ENCODE measurements at regions not wholly inside any gene's neighbourhood (a gene's known extent, or its start where the extent isn't known, plus 50 kb on each side); places are given as distances from the start of the nearest gene placed in this dataset.
"Not testable (repeated sequence)": the region's sequence is repeated elsewhere in the genome, so short reads cannot be mapped to it uniquely, and the experiment has no call there.

DNA sequence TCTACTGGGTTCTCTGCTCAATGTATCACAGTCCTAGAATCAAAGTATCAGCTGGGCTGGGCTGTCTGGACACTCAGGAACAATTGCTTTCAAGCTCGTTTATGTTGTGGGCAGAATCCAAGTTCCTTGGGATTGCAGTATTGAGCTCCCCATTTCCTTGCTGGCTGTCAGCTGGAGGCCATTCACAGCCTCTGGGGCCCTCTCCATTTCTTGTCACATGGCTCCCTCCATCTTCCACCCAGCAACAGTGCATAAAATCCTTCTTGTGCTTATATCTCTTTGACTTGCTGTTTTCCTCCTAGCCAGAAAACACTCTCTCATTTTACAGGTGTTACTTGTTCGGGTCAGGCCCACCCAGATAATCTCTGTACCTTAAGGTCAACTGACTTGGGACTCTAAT is 363.5 kb downstream of the IGSF11 start:
- Histone ChIP-seq H3K4me1 (ENCODE audit: low read length) (no peaks in the 10 kb centered on the region), H4K20me1 (ENCODE audit: insufficient read depth, low read length) (no peaks in the 10 kb centered on the region), H3K9ac (ENCODE audit: low read length) (no peak overlapping the region), H3K9me2 (replicated peaks; ENCODE audit: insufficient read depth, low read length) (no peaks in the 10 kb centered on the region), H3K4me3 (ENCODE audit: low read length) (no peak overlapping the region), H3K27me3 (replicated peaks; ENCODE audit: insufficient read depth, low read length) (no peaks in the 10 kb centered on the region), H3F3A (ENCODE audit: insufficient read depth, low read length) (no peaks in the 10 kb centered on the region), H3K4me2 (ENCODE audit: low read depth, low read length) (no peak overlapping the region), H3K27ac (ENCODE audit: low read length) (no peak overlapping the region), H3K79me2 (ENCODE audit: low read length) (no peaks in the 10 kb centered on the region), H2AFZ (ENCODE audit: low read length) (no peak overlapping the region), H3K36me3 (replicated peaks; ENCODE audit: insufficient read depth, low read length) (no peaks in the 10 kb centered on the region), H3K9me3 (replicated peaks; ENCODE audit: insufficient read depth, low read length) (no peaks in the 10 kb centered on the region)
- no peak for DNase-seq
- TF ChIP-seq, protein P1, sequence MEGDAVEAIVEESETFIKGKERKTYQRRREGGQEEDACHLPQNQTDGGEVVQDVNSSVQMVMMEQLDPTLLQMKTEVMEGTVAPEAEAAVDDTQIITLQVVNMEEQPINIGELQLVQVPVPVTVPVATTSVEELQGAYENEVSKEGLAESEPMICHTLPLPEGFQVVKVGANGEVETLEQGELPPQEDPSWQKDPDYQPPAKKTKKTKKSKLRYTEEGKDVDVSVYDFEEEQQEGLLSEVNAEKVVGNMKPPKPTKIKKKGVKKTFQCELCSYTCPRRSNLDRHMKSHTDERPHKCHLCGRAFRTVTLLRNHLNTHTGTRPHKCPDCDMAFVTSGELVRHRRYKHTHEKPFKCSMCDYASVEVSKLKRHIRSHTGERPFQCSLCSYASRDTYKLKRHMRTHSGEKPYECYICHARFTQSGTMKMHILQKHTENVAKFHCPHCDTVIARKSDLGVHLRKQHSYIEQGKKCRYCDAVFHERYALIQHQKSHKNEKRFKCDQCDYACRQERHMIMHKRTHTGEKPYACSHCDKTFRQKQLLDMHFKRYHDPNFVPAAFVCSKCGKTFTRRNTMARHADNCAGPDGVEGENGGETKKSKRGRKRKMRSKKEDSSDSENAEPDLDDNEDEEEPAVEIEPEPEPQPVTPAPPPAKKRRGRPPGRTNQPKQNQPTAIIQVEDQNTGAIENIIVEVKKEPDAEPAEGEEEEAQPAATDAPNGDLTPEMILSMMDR (IDR thresholded peaks at IDR 0.05; ENCODE audit: low read length) = no peak
- TF ChIP-seq EZH2phosphoT487 (IDR thresholded peaks at IDR 0.05; ENCODE audit: low read length) (no peak), EZH2 (optimal IDR thresholded peaks at IDR 0.05; ENCODE audit: low read depth, low read length) (no peak)

DNA sequence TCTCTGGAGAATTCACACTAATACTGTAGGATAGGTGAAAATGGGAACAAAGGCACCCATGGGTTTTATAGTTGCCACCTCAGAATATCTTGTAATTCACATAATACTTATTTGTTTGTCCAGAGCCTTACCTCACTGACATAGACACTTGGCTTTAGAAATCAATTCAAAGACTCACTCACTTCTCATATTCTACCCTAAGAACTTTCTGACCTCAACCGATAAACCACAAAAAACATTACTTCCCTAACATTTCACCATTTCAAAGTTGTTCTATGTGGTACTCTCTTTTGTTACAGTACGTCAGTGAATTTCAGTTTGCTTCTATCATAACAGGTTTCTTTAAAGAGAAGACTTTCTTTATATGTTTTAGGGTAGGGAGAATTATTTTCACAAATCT is 359.3 kb downstream of the IGSF11 start:
- no peaks in the 10 kb centered on the region for H3K79me2 ChIP-seq (ENCODE audit: low read length)
- no peak overlapping the region for H3K4me3 ChIP-seq (ENCODE audit: low read length)
- H3K4me1 ChIP-seq (ENCODE audit: low read length) = no peaks in the 10 kb centered on the region
- H3K9me2 ChIP-seq (replicated peaks; ENCODE audit: insufficient read depth, low read length) = no peaks in the 10 kb centered on the region
- H3K27ac ChIP-seq (ENCODE audit: low read length) = no peak overlapping the region
- no peaks in the 10 kb centered on the region for H4K20me1 ChIP-seq (ENCODE audit: insufficient read depth, low read length)
- no peaks in the 10 kb centered on the region for H3F3A ChIP-seq (ENCODE audit: insufficient read depth, low read length)
- no peak overlapping the region for H3K4me2 ChIP-seq (ENCODE audit: low read depth, low read length)
- H3K36me3 ChIP-seq (replicated peaks; ENCODE audit: insufficient read depth, low read length) = no peaks in the 10 kb centered on the region
- no peak overlapping the region for H2AFZ ChIP-seq (ENCODE audit: low read length)
- H3K9me3 ChIP-seq (replicated peaks; ENCODE audit: insufficient read depth, low read length) = no peaks in the 10 kb centered on the region
- no peak overlapping the region for H3K9ac ChIP-seq (ENCODE audit: low read length)
- TF ChIP-seq EZH2phosphoT487 (IDR thresholded peaks at IDR 0.05; ENCODE audit: low read length) (no peak), EZH2 (optimal IDR thresholded peaks at IDR 0.05; ENCODE audit: low read depth, low read length) (no peak)
- TF ChIP-seq, protein P1 (IDR thresholded peaks at IDR 0.05; ENCODE audit: low read length) = no peak
- no peak for DNase-seq
- H3K27me3 ChIP-seq (replicated peaks; ENCODE audit: insufficient read depth, low read length) = no peaks in the 10 kb centered on the region

DNA sequence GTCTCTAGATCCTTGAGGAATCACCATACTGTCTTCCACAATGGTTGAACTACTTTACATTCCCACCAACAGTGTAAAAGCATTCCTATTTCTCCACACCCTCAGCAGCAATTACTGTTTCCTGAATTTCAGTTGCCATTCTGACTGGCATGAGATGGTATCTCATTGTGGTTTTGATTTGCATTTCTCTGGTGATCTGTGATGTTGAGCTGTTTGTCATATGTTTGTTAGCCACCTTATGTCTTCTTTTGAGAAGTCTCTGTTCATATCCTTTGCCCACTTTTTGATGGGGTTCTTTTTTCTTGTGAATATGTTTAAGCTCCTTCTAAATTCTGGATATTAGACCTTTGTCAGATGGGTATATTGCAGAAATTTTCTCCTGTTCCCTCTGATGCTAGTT is 356.0 kb downstream of the IGSF11 start:
- H3F3A ChIP-seq (ENCODE audit: insufficient read depth, low read length); H3K36me3 ChIP-seq (replicated peaks; ENCODE audit: insufficient read depth, low read length); H3K4me2 ChIP-seq (ENCODE audit: low read depth, low read length); H3K9me3 ChIP-seq (replicated peaks; ENCODE audit: insufficient read depth, low read length); H3K9me2 ChIP-seq (replicated peaks; ENCODE audit: insufficient read depth, low read length); H3K79me2 ChIP-seq (ENCODE audit: low read length); H3K27me3 ChIP-seq (replicated peaks; ENCODE audit: insufficient read depth, low read length); H2AFZ ChIP-seq (ENCODE audit: low read length); H4K20me1 ChIP-seq (ENCODE audit: insufficient read depth, low read length); DNase-seq; H3K9ac ChIP-seq (ENCODE audit: low read length); H3K27ac ChIP-seq (ENCODE audit: low read length); H3K4me3 ChIP-seq (ENCODE audit: low read length); H3K4me1 ChIP-seq (ENCODE audit: low read length): not testable (repeated sequence)

DNA sequence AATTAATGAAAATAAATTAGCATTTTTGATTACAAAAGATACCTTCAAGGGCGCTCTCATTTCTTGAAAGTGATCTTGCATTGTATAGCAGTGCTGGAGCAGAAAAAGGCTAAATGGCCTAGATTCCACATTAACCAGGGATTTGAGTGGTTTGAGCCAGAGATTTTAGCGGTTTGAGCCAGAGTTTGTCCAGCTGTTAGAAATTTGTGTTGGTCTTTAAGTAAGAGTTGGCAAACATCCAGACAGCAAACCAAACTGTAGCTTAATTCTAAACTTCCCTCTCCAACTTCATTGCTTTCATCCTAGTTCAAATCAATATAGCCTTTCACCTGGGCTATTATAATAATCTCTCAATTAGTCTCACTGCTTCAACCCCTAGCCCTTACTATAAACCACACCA is 351.7 kb downstream of the IGSF11 start:
- no peaks in the 10 kb centered on the region for H3K4me1 ChIP-seq (ENCODE audit: low read length)
- H3F3A ChIP-seq (ENCODE audit: insufficient read depth, low read length) = no peaks in the 10 kb centered on the region
- H3K36me3 ChIP-seq (replicated peaks; ENCODE audit: insufficient read depth, low read length) = no peaks in the 10 kb centered on the region
- no peak overlapping the region for H3K27ac ChIP-seq (ENCODE audit: low read length)
- TF ChIP-seq EZH2phosphoT487 (IDR thresholded peaks at IDR 0.05; ENCODE audit: low read length) (no peak), EZH2 (optimal IDR thresholded peaks at IDR 0.05; ENCODE audit: low read depth, low read length) (no peak)
- TF ChIP-seq, protein P1 (IDR thresholded peaks at IDR 0.05; ENCODE audit: low read length) = no peak
- H3K9ac ChIP-seq (ENCODE audit: low read length) = no peak overlapping the region
- H3K79me2 ChIP-seq (ENCODE audit: low read length) = no peaks in the 10 kb centered on the region
- no peaks in the 10 kb centered on the region for H3K9me2 ChIP-seq (replicated peaks; ENCODE audit: insufficient read depth, low read length)
- no peak for DNase-seq
- H3K9me3 ChIP-seq (replicated peaks; ENCODE audit: insufficient read depth, low read length) = no peaks in the 10 kb centered on the region
- H3K27me3 ChIP-seq (replicated peaks; ENCODE audit: insufficient read depth, low read length) = no peaks in the 10 kb centered on the region
- H3K4me2 ChIP-seq (ENCODE audit: low read depth, low read length) = no peak overlapping the region
- no peak overlapping the region for H3K4me3 ChIP-seq (ENCODE audit: low read length)
- no peak overlapping the region for H2AFZ ChIP-seq (ENCODE audit: low read length)
- no peaks in the 10 kb centered on the region for H4K20me1 ChIP-seq (ENCODE audit: insufficient read depth, low read length)

Measured in MM.1S (cell line).